ENCODE measurements at regions not wholly inside any gene's neighbourhood (a gene's known extent, or its start where the extent isn't known, plus 50 kb on each side); places are given as distances from the start of the nearest gene placed in this dataset.

GRCh38 chrX:36504625-36505024 lies 503.5 kb upstream of the FAM47C start:
- Histone ChIP-seq H3K4me3 (ENCODE audit: low read length) (no peak overlapping the region), H2BK15ac (replicated peaks; ENCODE audit: low read depth) (no peak overlapping the region), H3K79me1 (ENCODE audit: low read length) (no peaks in the 10 kb centered on the region), H3K79me2 (ENCODE audit: control insufficient read depth, insufficient read depth, low read length) (no peaks in the 10 kb centered on the region), H3K27me3 (ENCODE audit: insufficient read depth, low read length, poor library complexity) (no peaks in the 10 kb centered on the region), H3K4me1 (ENCODE audit: control insufficient read depth, low read depth, low read length) (no peaks in the 10 kb centered on the region), H3K36me3 (ENCODE audit: control insufficient read depth, insufficient read depth, low read length) (no peaks in the 10 kb centered on the region), H3K27ac (ENCODE audit: low read depth, low read length) (no peak overlapping the region), H4K5ac (ENCODE audit: low read length) (no peak overlapping the region), H3K4me2 (ENCODE audit: low read length) (no peak overlapping the region), H2AK5ac (ENCODE audit: low read length) (no peak overlapping the region), H2BK5ac (ENCODE audit: low read length) (no peak overlapping the region), H4K8ac (ENCODE audit: low read depth, low read length) (no peak overlapping the region), H3K18ac (ENCODE audit: low read length) (no peak overlapping the region), H3K56ac (ENCODE audit: low read length) (no peak overlapping the region), H3K23ac (ENCODE audit: low read length) (no peak overlapping the region), H3K4ac (ENCODE audit: low read depth, low read length) (no peak overlapping the region), H2BK120ac (ENCODE audit: low read depth, low read length) (no peak overlapping the region), H3K9ac (ENCODE audit: low read length) (no peak overlapping the region)
- no peak for DNase-seq

GRCh38 chrX:36508042-36508441 lies 500.1 kb upstream of the FAM47C start:
- no peak overlapping the region for H3K23ac ChIP-seq (ENCODE audit: low read length)
- H3K4me2 ChIP-seq (ENCODE audit: low read length), result no peak overlapping the region
- no peak overlapping the region for H3K4ac ChIP-seq (ENCODE audit: low read depth, low read length)
- no peak overlapping the region for H4K8ac ChIP-seq (ENCODE audit: low read depth, low read length)
- H2AK5ac ChIP-seq (ENCODE audit: low read length), result no peak overlapping the region
- H2BK5ac ChIP-seq (ENCODE audit: low read length), result no peak overlapping the region
- no peaks in the 10 kb centered on the region for H3K27me3 ChIP-seq (ENCODE audit: insufficient read depth, low read length, poor library complexity)
- no CpG with 5 or more reads among the region's 1 CpG for WGBS (ENCODE audit: extremely low coverage, insufficient coverage, low lambda C conversion rate)
- H4K5ac ChIP-seq (ENCODE audit: low read length), result no peak overlapping the region
- H3K36me3 ChIP-seq (ENCODE audit: control insufficient read depth, insufficient read depth, low read length), result no peaks in the 10 kb centered on the region
- no peak overlapping the region for H3K27ac ChIP-seq (ENCODE audit: low read depth, low read length)
- H2BK120ac ChIP-seq (ENCODE audit: low read depth, low read length), result no peak overlapping the region
- H3K4me1 ChIP-seq (ENCODE audit: control insufficient read depth, low read depth, low read length), result no peaks in the 10 kb centered on the region
- no peak overlapping the region for H3K18ac ChIP-seq (ENCODE audit: low read length)
- no peaks in the 10 kb centered on the region for H3K79me2 ChIP-seq (ENCODE audit: control insufficient read depth, insufficient read depth, low read length)
- H2BK15ac ChIP-seq (replicated peaks; ENCODE audit: low read depth), result no peak overlapping the region
- H3K9ac ChIP-seq (ENCODE audit: low read length), result no peak overlapping the region
- no peak overlapping the region for H3K56ac ChIP-seq (ENCODE audit: low read length)
- H3K4me3 ChIP-seq (ENCODE audit: low read length), result no peak overlapping the region
- H3K79me1 ChIP-seq (ENCODE audit: low read length), result no peaks in the 10 kb centered on the region
- DNase-seq, result no peak

GRCh38 chrX:36510736-36511135 lies 497.4 kb upstream of the FAM47C start:
- no peaks in the 10 kb centered on the region for H3K79me2 ChIP-seq (ENCODE audit: control insufficient read depth, insufficient read depth, low read length)
- no peak overlapping the region for H3K23ac ChIP-seq (ENCODE audit: low read length)
- no peak for DNase-seq
- H2BK15ac ChIP-seq (replicated peaks; ENCODE audit: low read depth), result no peak overlapping the region
- no peak overlapping the region for H2BK5ac ChIP-seq (ENCODE audit: low read length)
- H3K4ac ChIP-seq (ENCODE audit: low read depth, low read length), result no peak overlapping the region
- no peak overlapping the region for H3K56ac ChIP-seq (ENCODE audit: low read length)
- no peaks in the 10 kb centered on the region for H3K36me3 ChIP-seq (ENCODE audit: control insufficient read depth, insufficient read depth, low read length)
- H3K18ac ChIP-seq (ENCODE audit: low read length), result no peak overlapping the region
- no peak overlapping the region for H3K27ac ChIP-seq (ENCODE audit: low read depth, low read length)
- H4K8ac ChIP-seq (ENCODE audit: low read depth, low read length), result no peak overlapping the region
- H3K4me1 ChIP-seq (ENCODE audit: control insufficient read depth, low read depth, low read length), result no peaks in the 10 kb centered on the region
- H3K9ac ChIP-seq (ENCODE audit: low read length), result no peak overlapping the region
- no peaks in the 10 kb centered on the region for H3K27me3 ChIP-seq (ENCODE audit: insufficient read depth, low read length, poor library complexity)
- no peak overlapping the region for H2AK5ac ChIP-seq (ENCODE audit: low read length)
- H4K5ac ChIP-seq (ENCODE audit: low read length), result no peak overlapping the region
- no peak overlapping the region for H3K4me3 ChIP-seq (ENCODE audit: low read length)
- no peak overlapping the region for H3K4me2 ChIP-seq (ENCODE audit: low read length)
- no peak overlapping the region for H2BK120ac ChIP-seq (ENCODE audit: low read depth, low read length)
- H3K79me1 ChIP-seq (ENCODE audit: low read length), result no peaks in the 10 kb centered on the region

DNA sequence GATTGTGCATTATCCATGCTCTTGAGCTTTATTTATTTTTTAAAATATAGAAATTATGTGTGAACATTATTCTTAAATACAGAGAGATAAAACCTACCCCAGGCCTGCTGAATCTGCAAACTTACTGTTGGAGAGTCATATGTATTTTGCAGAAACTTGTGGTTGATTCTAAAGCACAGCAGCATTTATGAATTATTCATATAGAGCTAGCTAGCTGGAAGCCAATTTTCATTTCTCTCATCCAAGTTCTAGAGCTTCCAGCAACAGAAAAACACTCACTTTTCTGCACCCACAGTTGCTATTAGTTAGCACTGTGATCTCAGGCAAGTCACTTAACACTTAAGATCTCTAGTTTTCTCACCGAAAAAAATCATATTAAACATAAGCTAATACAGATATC lies 479.5 kb upstream of the FAM47C start:
- no peak overlapping the region for H3K4me3 ChIP-seq (ENCODE audit: low read length)
- no peak overlapping the region for H3K23ac ChIP-seq (ENCODE audit: low read length)
- no peak overlapping the region for H3K9ac ChIP-seq (ENCODE audit: low read length)
- H2AK5ac ChIP-seq (ENCODE audit: low read length), result no peak overlapping the region
- no peaks in the 10 kb centered on the region for H3K4me1 ChIP-seq (ENCODE audit: control insufficient read depth, low read depth, low read length)
- H3K4me2 ChIP-seq (ENCODE audit: low read length), result no peak overlapping the region
- DNase-seq, result no peak
- no peak overlapping the region for H3K27ac ChIP-seq (ENCODE audit: low read depth, low read length)
- H3K4ac ChIP-seq (ENCODE audit: low read depth, low read length), result no peak overlapping the region
- no peaks in the 10 kb centered on the region for H3K36me3 ChIP-seq (ENCODE audit: control insufficient read depth, insufficient read depth, low read length)
- H4K8ac ChIP-seq (ENCODE audit: low read depth, low read length), result no peak overlapping the region
- H3K79me2 ChIP-seq (ENCODE audit: control insufficient read depth, insufficient read depth, low read length), result no peaks in the 10 kb centered on the region
- H3K18ac ChIP-seq (ENCODE audit: low read length), result no peak overlapping the region
- no peak overlapping the region for H4K5ac ChIP-seq (ENCODE audit: low read length)
- no peak overlapping the region for H2BK15ac ChIP-seq (replicated peaks; ENCODE audit: low read depth)
- no peak overlapping the region for H3K56ac ChIP-seq (ENCODE audit: low read length)
- H2BK120ac ChIP-seq (ENCODE audit: low read depth, low read length), result no peak overlapping the region
- no CpG with 5 or more reads among the region's 1 CpG for WGBS (ENCODE audit: extremely low coverage, insufficient coverage, low lambda C conversion rate)
- H3K79me1 ChIP-seq (ENCODE audit: low read length), result no peaks in the 10 kb centered on the region
- no peak overlapping the region for H2BK5ac ChIP-seq (ENCODE audit: low read length)
- H3K27me3 ChIP-seq (ENCODE audit: insufficient read depth, low read length, poor library complexity), result no peaks in the 10 kb centered on the region

GRCh38 chrX:36534900-36535299 lies 473.3 kb upstream of the FAM47C start:
- Histone ChIP-seq H3K27me3 (ENCODE audit: insufficient read depth, low read length, poor library complexity) (no peaks in the 10 kb centered on the region), H3K79me1 (ENCODE audit: low read length) (no peaks in the 10 kb centered on the region), H2BK120ac (ENCODE audit: low read depth, low read length) (no peak overlapping the region), H3K79me2 (ENCODE audit: control insufficient read depth, insufficient read depth, low read length) (no peaks in the 10 kb centered on the region), H3K4me2 (ENCODE audit: low read length) (no peak overlapping the region), H4K8ac (ENCODE audit: low read depth, low read length) (no peak overlapping the region), H3K23ac (ENCODE audit: low read length) (no peak overlapping the region), H3K9ac (ENCODE audit: low read length) (no peak overlapping the region), H3K56ac (ENCODE audit: low read length) (no peak overlapping the region), H3K4ac (ENCODE audit: low read depth, low read length) (no peak overlapping the region), H3K4me3 (ENCODE audit: low read length) (no peak overlapping the region), H4K5ac (ENCODE audit: low read length) (no peak overlapping the region), H3K18ac (ENCODE audit: low read length) (no peak overlapping the region), H2BK15ac (replicated peaks; ENCODE audit: low read depth) (no peak overlapping the region), H3K27ac (ENCODE audit: low read depth, low read length) (no peak overlapping the region), H3K4me1 (ENCODE audit: control insufficient read depth, low read depth, low read length) (no peaks in the 10 kb centered on the region), H2BK5ac (ENCODE audit: low read length) (no peak overlapping the region), H3K36me3 (ENCODE audit: control insufficient read depth, insufficient read depth, low read length) (no peaks in the 10 kb centered on the region), H2AK5ac (ENCODE audit: low read length) (no peak overlapping the region)
- no CpG with 5 or more reads among the region's 6 CpGs for WGBS (ENCODE audit: extremely low coverage, insufficient coverage, low lambda C conversion rate)
- DNase-seq, result no peak

- Histone ChIP-seq H3K18ac (ENCODE audit: low read length) (no peak overlapping the region), H3K27me3 (ENCODE audit: insufficient read depth, low read length, poor library complexity) (no peaks in the 10 kb centered on the region), H3K9ac (ENCODE audit: low read length) (no peak overlapping the region), H3K4ac (ENCODE audit: low read depth, low read length) (no peak overlapping the region), H2BK120ac (ENCODE audit: low read depth, low read length) (no peak overlapping the region), H3K56ac (ENCODE audit: low read length) (no peak overlapping the region), H2BK15ac (replicated peaks; ENCODE audit: low read depth) (no peak overlapping the region), H4K5ac (ENCODE audit: low read length) (no peak overlapping the region), H3K4me2 (ENCODE audit: low read length) (no peak overlapping the region), H3K4me3 (ENCODE audit: low read length) (no peak overlapping the region), H2AK5ac (ENCODE audit: low read length) (no peak overlapping the region), H3K4me1 (ENCODE audit: control insufficient read depth, low read depth, low read length) (no peaks in the 10 kb centered on the region), H3K36me3 (ENCODE audit: control insufficient read depth, insufficient read depth, low read length) (no peaks in the 10 kb centered on the region), H2BK5ac (ENCODE audit: low read length) (no peak overlapping the region), H4K8ac (ENCODE audit: low read depth, low read length) (no peak overlapping the region), H3K23ac (ENCODE audit: low read length) (no peak overlapping the region), H3K79me2 (ENCODE audit: control insufficient read depth, insufficient read depth, low read length) (no peaks in the 10 kb centered on the region), H3K79me1 (ENCODE audit: low read length) (no peaks in the 10 kb centered on the region), H3K27ac (ENCODE audit: low read depth, low read length) (no peak overlapping the region)
- no peak for DNase-seq
- WGBS (ENCODE audit: extremely low coverage, insufficient coverage, low lambda C conversion rate), result no CpG with 5 or more reads among the region's 1 CpG
These were observed 464.7 kb upstream of the FAM47C start for GRCh38 chrX:36543499-36543898.
